Muscle of leg (tissue), 3 donors: ENCODE measurements at regions not wholly inside any gene's neighbourhood (a gene's known extent, or its start where the extent isn't known, plus 50 kb on each side); places are given as distances from the start of the nearest gene placed in this dataset.

Source experiments
- DNase-seq: peaks from one replicate; pipeline ENCODE4 v3.0.0; 2013
- H3K27ac ChIP-seq: one replicate; pipeline ENCODE4 v1.5.1; 2013; ENCODE audit warnings: mild to moderate bottlenecking, low read length, control low read depth
- H3K27me3 ChIP-seq: one replicate; pipeline ENCODE4 v1.6.1; 2013; ENCODE audit warnings: low read length; ENCODE audit not compliant: control insufficient read depth, insufficient read depth
- H3K36me3 ChIP-seq: one replicate; pipeline ENCODE4 v1.6.1; 2013; ENCODE audit warnings: low read length; ENCODE audit not compliant: control insufficient read depth, insufficient read depth
- H3K4me1 ChIP-seq: one replicate; pipeline ENCODE4 v1.6.1; 2013; ENCODE audit warnings: low read length; ENCODE audit not compliant: control insufficient read depth, insufficient read depth
- H3K4me3 ChIP-seq: one replicate; pipeline ENCODE4 v1.5.1; 2013; ENCODE audit warnings: low read length, control low read depth
- H3K9me3 ChIP-seq: replicated peaks from 2 replicates; pipeline ENCODE4 v1.6.1; 2013; ENCODE audit warnings: low read depth, low read length; ENCODE audit not compliant: control insufficient read depth
- whole genome bisulfite sequencing: methylation state at CpG from one replicate; pipeline ENCODE4 v1.1.5; 2013; ENCODE audit warnings: missing lambda C conversion rate; ENCODE audit not compliant: insufficient coverage; 5-methylcytosine and 5-hydroxymethylcytosine counted together

DNA sequence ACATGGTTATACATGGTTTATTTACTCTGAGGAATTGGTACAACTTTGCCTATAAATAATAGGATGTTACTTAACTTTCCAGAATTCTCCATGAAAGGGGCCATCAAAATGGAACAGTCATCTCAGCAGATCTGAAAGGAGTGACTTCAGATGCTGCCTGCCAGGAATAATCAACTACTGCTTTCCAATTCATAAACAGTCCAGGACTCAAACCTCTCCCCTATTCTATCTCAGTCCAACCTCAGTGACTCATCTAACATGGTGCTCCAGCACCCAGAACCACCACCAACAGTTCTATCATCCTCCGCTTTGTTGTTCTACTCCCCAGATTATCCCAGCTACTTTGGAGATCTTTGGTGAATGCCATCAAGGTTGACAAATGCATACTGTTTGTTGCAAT is 221.5 kb upstream of the MPDZ start:
- WGBS = 86% methylated on average over 1 of the region's 1 CpG
- Histone ChIP-seq H3K4me1 (peaks cover 5% of the 10 kb centered on the region), H3K27ac (no peak overlapping the region), H3K36me3 (no peaks in the 10 kb centered on the region), H3K9me3 (no peaks in the 10 kb centered on the region), H3K27me3 (no peaks in the 10 kb centered on the region), H3K4me3 (no peak overlapping the region)
- no peak for DNase-seq

DNA sequence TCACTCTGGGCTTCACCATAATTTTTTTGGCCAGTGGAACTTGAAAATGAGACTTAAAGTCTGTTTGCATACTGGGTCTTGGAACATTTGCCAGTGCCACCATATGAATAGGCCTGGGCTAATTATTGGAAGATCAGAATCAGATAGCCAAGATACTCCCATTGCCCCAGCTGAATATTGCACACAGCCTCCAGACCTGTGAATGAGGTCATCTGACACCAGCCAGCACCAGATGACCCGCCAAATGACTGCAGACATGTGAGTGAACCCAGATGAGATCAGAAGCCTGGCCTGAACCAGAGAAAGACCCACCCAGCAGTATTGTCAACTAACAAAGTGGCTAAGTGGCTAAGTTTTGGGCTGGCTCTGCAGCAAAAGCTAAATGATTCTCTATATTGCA is 220.5 kb upstream of the MPDZ start:
- 40% methylated on average over 1 of the region's 1 CpG for WGBS

DNA sequence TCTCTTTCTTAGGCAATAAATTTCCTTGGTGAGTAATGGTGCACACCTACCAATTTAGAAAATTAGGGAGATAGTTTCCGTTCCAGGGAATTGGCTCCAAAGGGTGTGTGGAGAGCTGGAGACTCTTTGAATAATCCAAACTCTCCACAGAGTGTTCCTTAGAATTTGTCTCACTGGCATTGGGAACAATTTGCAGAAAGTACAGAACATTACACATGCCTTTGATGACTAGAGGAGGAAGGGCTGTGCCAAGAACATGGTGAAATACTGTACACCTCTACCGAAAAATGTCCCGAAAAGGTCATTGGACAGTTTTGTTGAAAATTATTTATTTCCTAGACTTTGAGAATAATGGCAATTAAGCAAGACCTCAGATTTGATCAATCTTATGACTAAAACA is 214.2 kb upstream of the MPDZ start:
- Histone ChIP-seq H3K36me3 (no peaks in the 10 kb centered on the region), H3K9me3 (peaks cover 4% of the 10 kb centered on the region), H3K27ac (no peak overlapping the region), H3K4me3 (no peak overlapping the region), H3K4me1 (no peaks in the 10 kb centered on the region), H3K27me3 (no peaks in the 10 kb centered on the region)
- WGBS = no CpG with 5 or more reads among the region's 3 CpGs
- DNase-seq = no peak

More for the DNA sequence above, 220.5 kb upstream of the MPDZ start:
- Histone ChIP-seq H3K4me1 (peaks cover 5% of the 10 kb centered on the region), H3K4me3 (no peak overlapping the region), H3K36me3 (no peaks in the 10 kb centered on the region), H3K27me3 (no peaks in the 10 kb centered on the region), H3K9me3 (peaks cover 4% of the 10 kb centered on the region), H3K27ac (no peak overlapping the region)
- DNase-seq = peak; percentile 36

DNA sequence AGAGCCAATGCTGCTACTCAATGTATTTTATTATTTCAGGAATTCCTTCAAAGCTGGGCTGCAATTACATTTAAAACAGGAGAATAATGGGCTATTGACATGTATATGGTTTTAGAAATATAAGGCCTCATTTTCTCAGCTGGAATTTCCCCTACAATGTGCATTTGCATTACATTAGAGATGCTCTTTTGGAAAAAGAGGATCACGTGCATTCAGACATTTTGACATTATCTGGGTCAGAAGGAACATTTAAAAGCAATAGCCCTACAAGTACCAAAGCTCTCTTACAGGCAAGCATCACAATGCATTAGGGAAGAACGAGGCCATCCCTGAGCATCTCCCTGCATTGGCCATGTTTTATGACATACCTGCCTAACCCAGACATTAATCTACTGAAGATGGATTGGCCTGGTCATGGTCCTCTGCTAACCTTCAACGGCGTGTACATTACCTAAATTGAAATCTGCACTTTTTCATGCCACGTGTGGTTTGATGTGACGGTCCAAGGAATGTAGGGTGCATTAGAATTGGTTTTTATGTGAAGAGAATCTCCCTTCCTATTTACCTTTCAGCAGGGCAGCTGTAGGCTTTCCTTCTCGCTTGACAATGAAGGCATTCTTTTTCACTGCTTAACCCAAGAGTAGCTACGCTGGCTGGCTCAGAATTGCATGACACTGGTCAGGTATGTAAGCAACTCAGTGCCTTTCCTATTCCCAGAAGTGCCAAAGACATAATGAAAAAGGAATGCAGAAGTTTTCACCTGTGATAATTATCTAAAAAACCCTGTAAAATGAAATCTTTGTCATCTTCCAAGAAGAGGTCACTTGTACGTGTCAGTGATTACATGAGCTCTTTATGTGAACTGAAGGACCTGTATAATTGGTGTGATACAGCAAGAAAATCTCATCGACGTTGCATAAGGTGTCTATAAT is 212.3 kb upstream of the MPDZ start:
- 53% methylated on average over 3 of the region's 11 CpGs for WGBS

DNA sequence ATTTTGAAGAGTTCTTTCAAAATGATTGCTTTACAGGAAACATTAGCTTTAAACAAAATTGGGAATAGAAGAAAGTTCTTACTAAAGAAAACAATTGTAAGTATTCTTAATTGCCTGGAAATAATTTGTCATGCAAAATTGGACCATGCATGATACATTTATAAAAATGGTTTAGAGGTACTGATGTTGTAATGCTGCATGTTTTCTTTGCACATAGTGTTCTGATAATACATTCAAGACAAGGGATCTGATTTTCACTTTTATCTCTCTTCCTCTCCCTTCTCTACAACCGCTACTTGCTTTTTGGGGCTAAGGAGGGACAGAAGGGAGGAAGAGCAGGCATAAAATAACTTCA is 211.6 kb upstream of the MPDZ start:
- no peaks in the 10 kb centered on the region for H3K27me3 ChIP-seq
- H3K36me3 ChIP-seq = no peaks in the 10 kb centered on the region
- no CpG with 5 or more reads among the region's 1 CpG for WGBS
- peaks cover 4% of the 10 kb centered on the region for H3K9me3 ChIP-seq
- no peak overlapping the region for H3K27ac ChIP-seq
- no peaks in the 10 kb centered on the region for H3K4me1 ChIP-seq
- H3K4me3 ChIP-seq = no peak overlapping the region
- peak; percentile 37 for DNase-seq

More for the DNA sequence above, 212.3 kb upstream of the MPDZ start:
- no peak overlapping the region for H3K4me3 ChIP-seq
- peaks cover 4% of the 10 kb centered on the region for H3K9me3 ChIP-seq
- H3K27ac ChIP-seq = no peak overlapping the region
- no peaks in the 10 kb centered on the region for H3K4me1 ChIP-seq
- no peaks in the 10 kb centered on the region for H3K36me3 ChIP-seq
- no peaks in the 10 kb centered on the region for H3K27me3 ChIP-seq
- DNase-seq = peak; percentile 18

DNA sequence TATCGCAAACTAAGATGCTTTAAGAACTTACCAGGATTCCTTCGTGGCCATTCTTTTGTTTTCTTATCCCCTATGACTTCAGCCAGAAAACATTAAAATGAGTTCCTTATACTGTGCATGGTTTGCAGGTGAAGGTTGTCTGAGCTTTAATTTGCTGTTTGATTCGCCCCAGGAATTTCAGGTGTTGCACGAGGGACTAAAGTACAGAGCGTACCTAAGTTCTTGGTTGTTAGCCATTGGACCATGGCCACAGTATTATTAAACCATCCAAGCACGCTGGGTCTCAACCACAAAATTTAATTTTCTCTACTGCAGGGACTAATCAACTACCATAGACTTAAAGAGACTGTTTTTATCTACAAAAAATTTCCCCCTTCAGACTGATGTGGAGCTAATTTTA is 208.4 kb upstream of the MPDZ start:
- Histone ChIP-seq H3K36me3 (no peaks in the 10 kb centered on the region), H3K4me3 (no peak overlapping the region), H3K27me3 (no peaks in the 10 kb centered on the region), H3K9me3 (no peaks in the 10 kb centered on the region), H3K27ac (no peak overlapping the region), H3K4me1 (no peaks in the 10 kb centered on the region)
- WGBS = no CpG with 5 or more reads among the region's 6 CpGs
- peak; percentile 12 for DNase-seq

DNA sequence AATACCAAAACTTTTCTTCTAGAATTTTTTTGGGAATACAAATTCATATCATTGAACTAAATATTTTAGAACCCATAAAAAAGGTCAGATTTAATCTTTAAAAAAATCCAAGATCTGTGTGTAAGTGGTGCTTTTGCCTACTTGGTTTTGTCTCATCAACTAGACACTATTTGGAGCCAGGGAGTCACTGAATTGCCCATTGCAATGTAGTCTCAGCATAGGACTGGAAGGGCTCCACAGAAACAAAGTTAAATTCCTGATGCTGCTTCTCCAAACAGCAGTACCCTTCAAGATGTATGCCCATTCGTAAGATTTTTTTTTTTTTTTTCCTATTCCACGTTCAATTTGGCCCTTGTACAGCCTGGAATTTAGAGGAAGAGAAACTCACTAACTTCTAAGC is 208.0 kb upstream of the MPDZ start:
- no CpG with 5 or more reads among the region's 2 CpGs for WGBS

DNA sequence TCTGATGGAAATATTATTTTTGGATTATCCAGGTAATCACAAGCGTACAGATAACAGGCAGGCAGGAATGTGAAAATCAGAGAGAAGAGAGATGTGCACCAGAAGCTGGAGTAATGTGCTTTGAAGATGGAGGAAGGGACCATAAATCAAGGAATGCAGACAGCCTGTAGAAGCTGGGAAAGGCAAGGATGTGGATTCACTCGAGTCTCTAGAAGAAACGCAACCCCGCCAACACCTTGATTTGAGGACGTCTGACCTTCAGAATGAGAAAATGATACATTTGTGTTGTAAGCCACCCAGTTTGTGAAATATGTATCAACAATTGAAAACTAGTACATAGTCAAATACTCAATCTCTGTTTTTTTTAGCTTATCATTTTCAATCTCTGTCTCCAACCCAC is 207.6 kb upstream of the MPDZ start:
- H3K27me3 ChIP-seq = no peaks in the 10 kb centered on the region
- H3K9me3 ChIP-seq = no peaks in the 10 kb centered on the region

More for the DNA sequence above, 208.0 kb upstream of the MPDZ start:
- H3K36me3 ChIP-seq = no peaks in the 10 kb centered on the region
- H3K4me1 ChIP-seq = no peaks in the 10 kb centered on the region
- H3K9me3 ChIP-seq = no peaks in the 10 kb centered on the region
- H3K27me3 ChIP-seq = no peaks in the 10 kb centered on the region
- H3K27ac ChIP-seq = no peak overlapping the region
- DNase-seq = peak; percentile 66
- H3K4me3 ChIP-seq = no peak overlapping the region

DNA sequence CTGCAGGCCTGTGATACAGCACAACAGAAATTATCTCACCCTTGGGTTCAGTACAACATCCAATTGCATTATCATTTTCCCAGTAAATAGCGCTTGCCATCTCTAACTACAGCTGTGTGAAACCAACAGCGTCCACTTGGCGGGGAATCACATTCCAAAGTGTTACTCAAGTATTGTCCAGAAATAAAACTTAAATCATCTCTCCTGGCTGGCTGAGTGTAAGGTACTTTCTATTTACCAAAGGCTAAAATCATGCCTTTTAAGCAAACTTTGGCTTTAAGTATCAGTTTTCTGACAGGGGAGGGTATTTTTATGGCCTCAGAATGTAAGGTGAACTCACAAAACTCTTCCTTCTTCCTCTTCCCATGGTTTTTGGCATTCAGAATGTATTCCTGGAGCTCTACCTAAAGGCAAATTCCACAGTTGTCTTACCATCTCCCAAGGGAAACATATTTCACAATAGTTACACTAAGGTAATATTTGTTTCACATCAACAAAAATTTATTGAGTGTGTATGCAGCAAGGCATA is 205.6 kb upstream of the MPDZ start:
- Histone ChIP-seq H3K9me3 (no peaks in the 10 kb centered on the region), H3K27me3 (no peaks in the 10 kb centered on the region), H3K36me3 (no peaks in the 10 kb centered on the region), H3K4me1 (no peaks in the 10 kb centered on the region), H3K27ac (peak overlapping the region; percentile 71), H3K4me3 (no peak overlapping the region)
- no CpG with 5 or more reads among the region's 3 CpGs for WGBS
- peak; percentile 96 for DNase-seq

More for the DNA sequence above, 207.6 kb upstream of the MPDZ start:
- 91% methylated on average over 1 of the region's 5 CpGs for WGBS
- Histone ChIP-seq H3K4me1 (no peaks in the 10 kb centered on the region), H3K27ac (no peak overlapping the region), H3K4me3 (no peak overlapping the region), H3K36me3 (no peaks in the 10 kb centered on the region)
- DNase-seq = no peak

DNA sequence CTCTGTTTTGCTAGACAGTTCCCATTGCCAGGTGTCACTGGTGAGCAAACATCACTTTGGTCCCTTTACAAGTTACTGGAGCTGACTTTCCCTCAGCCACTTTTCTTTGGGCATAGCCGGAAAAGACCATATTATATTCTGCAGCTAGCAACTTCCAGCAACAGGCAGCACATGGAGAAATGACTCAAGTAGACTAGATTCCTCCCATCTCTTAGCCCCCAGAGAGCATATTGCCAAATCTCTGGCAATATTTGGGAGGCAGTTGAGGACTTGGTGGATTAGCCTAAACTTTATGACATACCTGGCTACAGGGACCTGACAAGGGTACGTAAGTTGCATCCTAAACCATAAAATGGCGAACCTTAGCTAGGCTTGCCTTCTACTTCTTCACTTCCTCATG is 204.7 kb upstream of the MPDZ start:
- Histone ChIP-seq H3K9me3 (no peaks in the 10 kb centered on the region), H3K27me3 (no peaks in the 10 kb centered on the region), H3K27ac (no peak overlapping the region), H3K36me3 (no peaks in the 10 kb centered on the region), H3K4me3 (no peak overlapping the region), H3K4me1 (no peaks in the 10 kb centered on the region)
- WGBS = no CpG with 5 or more reads among the region's 3 CpGs
- DNase-seq = peak; percentile 11
